HG03432 (cell line): ENCODE measurements at regions not wholly inside any gene's neighbourhood (a gene's known extent, or its start where the extent isn't known, plus 50 kb on each side); places are given as distances from the start of the nearest gene placed in this dataset.

Experiments
- ATAC-seq: cut with Tn5 transposase; IDR thresholded peaks from one replicate; pipeline ENCODE4 v1.9.1; 2021; ENCODE audit warnings: mild to moderate bottlenecking, moderate library complexity; ENCODE audit not compliant: unreplicated experiment

GRCh38 chr7:16235147-16236114 lies 185.9 kb downstream of the CRPPA start:
- no peak for ATAC-seq

- ATAC-seq, result no peak
These were observed 186.7 kb downstream of the CRPPA start for GRCh38 chr7:16234493-16235146.

- ATAC-seq, result no peak
These were observed 187.8 kb downstream of the CRPPA start for GRCh38 chr7:16233517-16233916.

- ATAC-seq, result no peak
These were observed 189.1 kb downstream of the CRPPA start for GRCh38 chr7:16232273-16232672.

- ATAC-seq, result no peak
These were observed 197.2 kb downstream of the CRPPA start for GRCh38 chr7:16223963-16224707.

- no peak for ATAC-seq
These were observed 208.7 kb downstream of the CRPPA start for GRCh38 chr7:16212610-16213009.

- no peak for ATAC-seq
These were observed 209.3 kb downstream of the CRPPA start for GRCh38 chr7:16212032-16212431.

GRCh38 chr7:16211402-16211925 lies 209.9 kb downstream of the CRPPA start:
- ATAC-seq, result no peak

- no peak for ATAC-seq
These were observed 211.2 kb downstream of the CRPPA start for GRCh38 chr7:16210171-16210570.

GRCh38 chr7:16207321-16207720 lies 214.0 kb downstream of the CRPPA start:
- ATAC-seq, result no peak

GRCh38 chr7:16205466-16205865 lies 215.9 kb downstream of the CRPPA start:
- ATAC-seq, result no peak

- ATAC-seq, result no peak
These were observed 216.4 kb downstream of the CRPPA start for GRCh38 chr7:16204953-16205352.

- ATAC-seq, result no peak
These were observed 218.3 kb downstream of the CRPPA start for GRCh38 chr7:16203065-16203464.

GRCh38 chr7:16202303-16202702 lies 219.0 kb downstream of the CRPPA start:
- ATAC-seq, result no peak

GRCh38 chr7:16200591-16200990 lies 220.7 kb downstream of the CRPPA start:
- ATAC-seq, result no peak

- no peak for ATAC-seq
These were observed 227.7 kb downstream of the CRPPA start for GRCh38 chr7:16193631-16194030.

- no peak for ATAC-seq
These were observed 232.2 kb downstream of the CRPPA start for GRCh38 chr7:16189026-16189715.

- ATAC-seq, result no peak
These were observed 234.2 kb downstream of the CRPPA start for GRCh38 chr7:16187131-16187530.

- ATAC-seq, result no peak
These were observed 242.8 kb downstream of the CRPPA start for GRCh38 chr7:16178585-16178984.

GRCh38 chr7:16178092-16178491 lies 243.2 kb downstream of the CRPPA start:
- no peak for ATAC-seq

GRCh38 chr7:16174253-16174652 lies 247.1 kb downstream of the CRPPA start:
- no peak for ATAC-seq
